ENCODE measurements at regions not wholly inside any gene's neighbourhood (a gene's known extent, or its start where the extent isn't known, plus 50 kb on each side); places are given as distances from the start of the nearest gene placed in this dataset.

GRCh38 chr14:80378084-80378690, 166.9 kb upstream of the DIO2 start:
- no peak overlapping the region for H3K4me3 ChIP-seq (ENCODE audit: insufficient read depth, low read length, poor library complexity, severe bottlenecking)
- no peaks in the 10 kb centered on the region for H3K27me3 ChIP-seq (ENCODE audit: low read length)
- TF ChIP-seq EZH2phosphoT487 (conservative IDR thresholded peaks at IDR 0.05; ENCODE audit: low read length) (no peak), CTCF (IDR thresholded peaks at IDR 0.05; ENCODE audit: insufficient read depth, low read length, poor library complexity, severe bottlenecking) (no peak)
- H3K9me3 ChIP-seq (ENCODE audit: insufficient read depth, low read length): no peaks in the 10 kb centered on the region
- no peak overlapping the region for H2AFZ ChIP-seq (ENCODE audit: low read depth, low read length, severe bottlenecking)
- no peak overlapping the region for H3K27ac ChIP-seq (ENCODE audit: low read depth, low read length)
- no peak overlapping the region for H3K9ac ChIP-seq (ENCODE audit: low read length)
- H3K4me2 ChIP-seq (ENCODE audit: low read depth, low read length, poor library complexity, severe bottlenecking): no peak overlapping the region
- H3K9me2 ChIP-seq (replicated peaks; ENCODE audit: insufficient read depth, low read length): no peaks in the 10 kb centered on the region
- H3F3A ChIP-seq (ENCODE audit: insufficient read depth): no peaks in the 10 kb centered on the region
- H4K20me1 ChIP-seq (ENCODE audit: low read depth, low read length): no peaks in the 10 kb centered on the region
- H3K79me2 ChIP-seq (ENCODE audit: insufficient read depth, low read length): no peaks in the 10 kb centered on the region
- H3K36me3 ChIP-seq (ENCODE audit: low read length): no peaks in the 10 kb centered on the region

GRCh38 chr14:80364816-80365215, 153.5 kb upstream of the DIO2 start:
- H3K9me2 ChIP-seq (replicated peaks; ENCODE audit: insufficient read depth, low read length): no peaks in the 10 kb centered on the region
- H3K4me2 ChIP-seq (ENCODE audit: low read depth, low read length, poor library complexity, severe bottlenecking): no peak overlapping the region
- H4K20me1 ChIP-seq (ENCODE audit: low read depth, low read length): no peaks in the 10 kb centered on the region
- no peak for TF ChIP-seq EZH2phosphoT487 (conservative IDR thresholded peaks at IDR 0.05; ENCODE audit: low read length)
- TF ChIP-seq CTCF (IDR thresholded peaks at IDR 0.05; ENCODE audit: insufficient read depth, low read length, poor library complexity, severe bottlenecking): no peak
- H3K36me3 ChIP-seq (ENCODE audit: low read length): no peaks in the 10 kb centered on the region
- H3K27ac ChIP-seq (ENCODE audit: low read depth, low read length): no peak overlapping the region
- H2AFZ ChIP-seq (ENCODE audit: low read depth, low read length, severe bottlenecking): no peak overlapping the region
- no peaks in the 10 kb centered on the region for H3K9me3 ChIP-seq (ENCODE audit: insufficient read depth, low read length)
- H3F3A ChIP-seq (ENCODE audit: insufficient read depth): no peaks in the 10 kb centered on the region
- H3K9ac ChIP-seq (ENCODE audit: low read length): no peak overlapping the region
- H3K79me2 ChIP-seq (ENCODE audit: insufficient read depth, low read length): no peaks in the 10 kb centered on the region
- H3K27me3 ChIP-seq (ENCODE audit: low read length): no peaks in the 10 kb centered on the region
- H3K4me3 ChIP-seq (ENCODE audit: insufficient read depth, low read length, poor library complexity, severe bottlenecking): no peak overlapping the region

GRCh38 chr14:80364274-80364673, 153.0 kb upstream of the DIO2 start:
- H2AFZ ChIP-seq (ENCODE audit: low read depth, low read length, severe bottlenecking): no peak overlapping the region
- no peak overlapping the region for H3K4me2 ChIP-seq (ENCODE audit: low read depth, low read length, poor library complexity, severe bottlenecking)
- H3K9me2 ChIP-seq (replicated peaks; ENCODE audit: insufficient read depth, low read length): no peaks in the 10 kb centered on the region
- no peaks in the 10 kb centered on the region for H3K79me2 ChIP-seq (ENCODE audit: insufficient read depth, low read length)
- no peak overlapping the region for H3K27ac ChIP-seq (ENCODE audit: low read depth, low read length)
- no peaks in the 10 kb centered on the region for H3K36me3 ChIP-seq (ENCODE audit: low read length)
- H3K4me3 ChIP-seq (ENCODE audit: insufficient read depth, low read length, poor library complexity, severe bottlenecking): no peak overlapping the region
- H4K20me1 ChIP-seq (ENCODE audit: low read depth, low read length): no peaks in the 10 kb centered on the region
- H3K9ac ChIP-seq (ENCODE audit: low read length): no peak overlapping the region
- H3K9me3 ChIP-seq (ENCODE audit: insufficient read depth, low read length): no peaks in the 10 kb centered on the region
- H3K27me3 ChIP-seq (ENCODE audit: low read length): no peaks in the 10 kb centered on the region
- H3F3A ChIP-seq (ENCODE audit: insufficient read depth): no peaks in the 10 kb centered on the region
- TF ChIP-seq CTCF (IDR thresholded peaks at IDR 0.05; ENCODE audit: insufficient read depth, low read length, poor library complexity, severe bottlenecking) (peak; percentile 13), EZH2phosphoT487 (conservative IDR thresholded peaks at IDR 0.05; ENCODE audit: low read length) (no peak)
